ENCODE measurements at regions not wholly inside any gene's neighbourhood (a gene's known extent, or its start where the extent isn't known, plus 50 kb on each side); places are given as distances from the start of the nearest gene placed in this dataset.

- TF ChIP-seq, protein P1, sequence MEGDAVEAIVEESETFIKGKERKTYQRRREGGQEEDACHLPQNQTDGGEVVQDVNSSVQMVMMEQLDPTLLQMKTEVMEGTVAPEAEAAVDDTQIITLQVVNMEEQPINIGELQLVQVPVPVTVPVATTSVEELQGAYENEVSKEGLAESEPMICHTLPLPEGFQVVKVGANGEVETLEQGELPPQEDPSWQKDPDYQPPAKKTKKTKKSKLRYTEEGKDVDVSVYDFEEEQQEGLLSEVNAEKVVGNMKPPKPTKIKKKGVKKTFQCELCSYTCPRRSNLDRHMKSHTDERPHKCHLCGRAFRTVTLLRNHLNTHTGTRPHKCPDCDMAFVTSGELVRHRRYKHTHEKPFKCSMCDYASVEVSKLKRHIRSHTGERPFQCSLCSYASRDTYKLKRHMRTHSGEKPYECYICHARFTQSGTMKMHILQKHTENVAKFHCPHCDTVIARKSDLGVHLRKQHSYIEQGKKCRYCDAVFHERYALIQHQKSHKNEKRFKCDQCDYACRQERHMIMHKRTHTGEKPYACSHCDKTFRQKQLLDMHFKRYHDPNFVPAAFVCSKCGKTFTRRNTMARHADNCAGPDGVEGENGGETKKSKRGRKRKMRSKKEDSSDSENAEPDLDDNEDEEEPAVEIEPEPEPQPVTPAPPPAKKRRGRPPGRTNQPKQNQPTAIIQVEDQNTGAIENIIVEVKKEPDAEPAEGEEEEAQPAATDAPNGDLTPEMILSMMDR (IDR thresholded peaks at IDR 0.05), result no peak
- Mint-ChIP-seq H3K27ac (no peak overlapping the region), H3K4me1 (no peaks in the 10 kb centered on the region), H3K4me3 (no peak overlapping the region), H3K27me3 (peaks cover 7% of the 10 kb centered on the region), H3K36me3 (ENCODE audit: low read depth) (no peaks in the 10 kb centered on the region), H3K9me3 (no peaks in the 10 kb centered on the region)
- POLR2A ChIA-PET, result no interaction called here
- intact Hi-C loops (cut with micrococcal nuclease), result no loop called here
- DNase-seq (no peak), ATAC-seq (ENCODE audit: low read depth) (no peak)
- CTCF ChIA-PET, result no interaction called here
Measured at GRCh38 chr3:189099505-189100290, 72.1 kb upstream of the TPRG1 start.

GRCh38 chr3:189100866-189101265, 70.9 kb upstream of the TPRG1 start:
- ChIA-PET POLR2A (no interaction called here), CTCF (no interaction called here)
- TF ChIP-seq, protein P1 (IDR thresholded peaks at IDR 0.05), result no peak
- no peaks in the 10 kb centered on the region for H3K4me1 Mint-ChIP-seq
- intact Hi-C loops (cut with micrococcal nuclease), result no loop called here
- DNase-seq (no peak), ATAC-seq (ENCODE audit: low read depth) (no peak)
- H3K27me3 Mint-ChIP-seq, result peaks cover 11% of the 10 kb centered on the region
- no peak overlapping the region for H3K27ac Mint-ChIP-seq
- H3K36me3 Mint-ChIP-seq (ENCODE audit: low read depth), result no peaks in the 10 kb centered on the region
- no peak overlapping the region for H3K4me3 Mint-ChIP-seq
- H3K9me3 Mint-ChIP-seq, result no peaks in the 10 kb centered on the region

DNA sequence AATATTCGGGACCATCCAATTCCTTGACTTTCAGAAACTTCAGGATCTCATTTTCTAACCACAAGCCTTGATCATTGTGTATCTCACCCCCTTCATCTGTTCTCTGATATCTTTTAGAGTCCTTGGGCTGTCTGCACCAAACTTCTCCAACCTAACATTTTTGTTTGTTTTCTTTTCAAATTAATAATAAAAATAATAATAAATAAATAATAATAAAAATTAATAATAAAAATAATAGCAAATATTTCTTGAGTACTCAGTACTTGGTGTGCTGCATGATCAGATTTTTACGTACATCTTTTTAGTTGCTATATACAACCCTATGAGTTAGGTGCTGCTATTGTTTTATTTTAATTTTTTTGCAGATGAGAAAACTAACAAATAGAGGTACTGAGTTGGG, 70.2 kb upstream of the TPRG1 start:
- H3K27me3 Mint-ChIP-seq, result peaks cover 11% of the 10 kb centered on the region
- TF ChIP-seq, protein P1 (IDR thresholded peaks at IDR 0.05), result no peak
- intact Hi-C loops (cut with micrococcal nuclease), result no loop called here
- no peak overlapping the region for H3K4me3 Mint-ChIP-seq
- no peaks in the 10 kb centered on the region for H3K9me3 Mint-ChIP-seq
- no peaks in the 10 kb centered on the region for H3K4me1 Mint-ChIP-seq
- H3K27ac Mint-ChIP-seq, result no peak overlapping the region
- ChIA-PET CTCF (no interaction called here), POLR2A (no interaction called here)
- H3K36me3 Mint-ChIP-seq (ENCODE audit: low read depth), result no peaks in the 10 kb centered on the region
- no peak for ATAC-seq (ENCODE audit: low read depth)
- DNase-seq, result no peak

DNA sequence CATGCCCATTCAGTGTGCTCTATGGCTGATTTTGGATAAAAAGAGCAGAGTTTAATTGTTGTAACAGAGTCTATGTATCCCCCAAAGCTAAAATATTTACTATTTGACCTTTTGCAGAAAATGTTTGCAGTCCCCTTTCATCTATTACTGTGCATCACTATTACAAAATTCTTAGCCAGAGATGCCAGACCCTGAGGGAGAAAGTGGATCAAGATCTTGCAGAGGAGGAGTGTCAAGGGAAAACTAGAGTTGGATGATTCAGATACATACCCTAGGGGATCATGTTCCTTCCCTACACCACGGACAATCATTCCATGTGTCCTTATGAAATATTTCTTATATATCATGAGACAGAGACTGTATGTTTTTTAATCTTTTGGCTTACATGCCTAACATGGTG, 68.6 kb upstream of the TPRG1 start:
- DNase-seq, result no peak
- CTCF ChIA-PET, result no interaction called here
- Mint-ChIP-seq H3K36me3 (ENCODE audit: low read depth) (no peaks in the 10 kb centered on the region), H3K9me3 (no peaks in the 10 kb centered on the region), H3K4me1 (no peaks in the 10 kb centered on the region), H3K4me3 (no peak overlapping the region), H3K27me3 (peaks cover 6% of the 10 kb centered on the region), H3K27ac (no peak overlapping the region)
- TF ChIP-seq, protein P1 (IDR thresholded peaks at IDR 0.05), result no peak
- no peak for ATAC-seq (ENCODE audit: low read depth)
- intact Hi-C loops (cut with micrococcal nuclease), result no loop called here
- POLR2A ChIA-PET, result no interaction called here

DNA sequence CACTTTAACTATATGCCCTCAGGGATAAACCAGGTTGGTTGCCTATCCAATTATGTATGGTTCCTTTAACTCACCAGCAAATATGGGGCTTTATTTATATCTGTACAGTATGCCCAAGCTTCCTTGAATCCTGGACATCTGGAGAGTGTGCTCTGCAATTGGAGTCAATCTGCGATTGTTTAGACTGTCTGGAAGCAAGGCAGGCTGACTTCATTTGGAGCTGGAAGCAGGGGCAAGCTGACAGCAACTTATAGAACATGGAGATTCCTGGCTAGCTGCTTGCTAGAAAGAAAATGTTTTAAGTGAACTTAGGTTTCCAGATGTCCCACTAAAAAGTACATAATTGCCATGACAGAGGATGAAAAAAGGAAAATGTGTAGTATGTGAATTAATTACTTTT, 63.7 kb upstream of the TPRG1 start:
- no peak overlapping the region for H3K4me3 Mint-ChIP-seq
- intact Hi-C loops (cut with micrococcal nuclease), result no loop called here
- ChIA-PET CTCF (no interaction called here), POLR2A (no interaction called here)
- ATAC-seq (ENCODE audit: low read depth), result no peak
- H3K36me3 Mint-ChIP-seq (ENCODE audit: low read depth), result no peaks in the 10 kb centered on the region
- H3K27me3 Mint-ChIP-seq, result peaks cover 15% of the 10 kb centered on the region
- H3K9me3 Mint-ChIP-seq, result no peaks in the 10 kb centered on the region
- H3K27ac Mint-ChIP-seq, result no peak overlapping the region
- H3K4me1 Mint-ChIP-seq, result no peaks in the 10 kb centered on the region
- no peak for DNase-seq
- TF ChIP-seq, protein P1 (IDR thresholded peaks at IDR 0.05), result no peak
